ENCODE measurements at regions not wholly inside any gene's neighbourhood (a gene's known extent, or its start where the extent isn't known, plus 50 kb on each side); places are given as distances from the start of the nearest gene placed in this dataset.

DNA sequence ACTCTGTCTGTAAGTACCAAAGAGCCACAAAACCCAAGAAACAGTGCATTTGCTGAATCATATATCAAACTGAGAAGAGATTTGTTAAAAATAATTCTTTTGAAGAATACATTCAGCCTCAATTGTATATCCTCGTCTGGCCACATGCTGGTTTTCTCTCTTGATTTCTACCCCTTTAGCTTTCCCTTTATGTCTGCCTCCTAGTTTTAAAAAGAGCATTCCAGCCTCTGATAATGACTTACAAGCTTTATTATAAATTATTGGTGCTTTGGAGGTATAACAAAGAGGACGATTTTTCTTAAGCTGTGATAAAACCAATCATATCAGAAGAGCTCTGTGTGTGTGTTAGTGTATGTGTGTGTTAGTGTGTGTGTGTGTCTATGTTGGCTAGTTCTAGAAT lies 70.4 kb upstream of the ROBO2 start:
- no peak for TF ChIP-seq CTCF (IDR thresholded peaks at IDR 0.05)
- no peak for TF ChIP-seq POLR2A (IDR thresholded peaks at IDR 0.05)
